MM.1S (cell line): ENCODE measurements at regions not wholly inside any gene's neighbourhood (a gene's known extent, or its start where the extent isn't known, plus 50 kb on each side); places are given as distances from the start of the nearest gene placed in this dataset.

Experiments used
- DNase-seq: peaks from one replicate; pipeline ENCODE4 v3.0.0-alpha.2; 2015
- H2AFZ ChIP-seq: fragments of 300-600 bp; sonication (generic); 2 replicates; pipeline ENCODE4 v1.6.0; 2016; ENCODE audit warnings: antibody characterized with exemption, low read length
- H3F3A ChIP-seq: fragments of 300-600 bp; sonication (generic); 2 replicates; pipeline ENCODE4 v1.6.1; 2016; ENCODE audit warnings: mild to moderate bottlenecking, antibody characterized with exemption, low read length, moderate library complexity, mixed read lengths; ENCODE audit not compliant: insufficient read depth
- H3K27ac ChIP-seq: fragments of 300-600 bp; sonication (generic); 2 replicates; pipeline ENCODE4 v1.5.1; 2016; ENCODE audit warnings: mild to moderate bottlenecking, low read length
- H3K27me3 ChIP-seq: fragments of 300-600 bp; sonication (generic); replicated peaks from 2 replicates; pipeline ENCODE4 v1.6.0; 2016; ENCODE audit warnings: low read length; ENCODE audit not compliant: insufficient read depth
- H3K36me3 ChIP-seq: fragments of 300-600 bp; sonication (generic); replicated peaks from 2 replicates; pipeline ENCODE4 v1.6.1; 2016; ENCODE audit warnings: mild to moderate bottlenecking, low read length, mixed read lengths; ENCODE audit not compliant: insufficient read depth
- H3K4me1 ChIP-seq: fragments of 300-600 bp; sonication (generic); 2 replicates; pipeline ENCODE4 v1.6.1; 2016; ENCODE audit warnings: low read length, mixed read lengths
- H3K4me2 ChIP-seq: fragments of 300-600 bp; sonication (generic); 2 replicates; pipeline ENCODE4 v1.6.0; 2016; ENCODE audit warnings: low read depth, low read length
- H3K4me3 ChIP-seq: fragments of 300-600 bp; sonication (generic); 2 replicates; pipeline ENCODE4 v1.5.1; 2016; ENCODE audit warnings: low read length, mixed read lengths
- H3K79me2 ChIP-seq: fragments of 300-600 bp; sonication (generic); 2 replicates; pipeline ENCODE4 v1.6.1; 2016; ENCODE audit warnings: mixed run types, low read length, mixed read lengths
- H3K9ac ChIP-seq: fragments of 300-600 bp; sonication (generic); 2 replicates; pipeline ENCODE4 v1.6.1; 2016; ENCODE audit warnings: low read length, mixed read lengths
- H3K9me2 ChIP-seq: fragments of 300-600 bp; sonication (generic); replicated peaks from 2 replicates; pipeline ENCODE4 v1.6.1; 2016; ENCODE audit warnings: mild to moderate bottlenecking, low read length, mixed read lengths; ENCODE audit not compliant: insufficient read depth
- H3K9me3 ChIP-seq: fragments of 300-600 bp; sonication (generic); replicated peaks from 2 replicates; pipeline ENCODE4 v1.6.1; 2016; ENCODE audit warnings: mild to moderate bottlenecking, low read length, mixed read lengths; ENCODE audit not compliant: insufficient read depth
- H4K20me1 ChIP-seq: fragments of 300-600 bp; sonication (generic); 2 replicates; pipeline ENCODE4 v1.6.1; 2016; ENCODE audit warnings: mild to moderate bottlenecking, low read length, moderate library complexity, mixed read lengths; ENCODE audit not compliant: insufficient read depth
- CTCF ChIP-seq: fragments of 300-600 bp; sonication (generic); IDR thresholded peaks from 2 replicates; pipeline ENCODE4 v1.5.1; 2016; ENCODE audit warnings: antibody characterized with exemption, low read length, mixed read lengths
- EZH2 ChIP-seq: fragments of 300-600 bp; sonication (generic); optimal IDR thresholded peaks from 2 replicates; pipeline ENCODE3; 2017; ENCODE audit warnings: low read depth, mild to moderate bottlenecking, antibody characterized with exemption, low read length, mixed read lengths
- EZH2phosphoT487 ChIP-seq: fragments of 300-600 bp; sonication (generic); IDR thresholded peaks from 2 replicates; pipeline ENCODE4 v1.6.1; 2018; ENCODE audit warnings: antibody characterized with exemption, low read length

- no peaks in the 10 kb centered on the region for H3F3A ChIP-seq
- no peak overlapping the region for H3K9ac ChIP-seq
- no peaks in the 10 kb centered on the region for H3K4me1 ChIP-seq
- no peak overlapping the region for H2AFZ ChIP-seq
- H3K27ac ChIP-seq, result no peak overlapping the region
- no peaks in the 10 kb centered on the region for H3K9me2 ChIP-seq
- H3K36me3 ChIP-seq, result no peaks in the 10 kb centered on the region
- H4K20me1 ChIP-seq, result no peaks in the 10 kb centered on the region
- H3K27me3 ChIP-seq, result no peaks in the 10 kb centered on the region
- DNase-seq, result no peak
- no peaks in the 10 kb centered on the region for H3K9me3 ChIP-seq
- no peak overlapping the region for H3K4me2 ChIP-seq
- H3K79me2 ChIP-seq, result no peaks in the 10 kb centered on the region
- no peak overlapping the region for H3K4me3 ChIP-seq
- TF ChIP-seq CTCF (no peak), EZH2 (no peak), EZH2phosphoT487 (no peak)
These were observed 146.6 kb upstream of the SLC24A2 start for GRCh38 chr9:19935422-19935821.

DNA sequence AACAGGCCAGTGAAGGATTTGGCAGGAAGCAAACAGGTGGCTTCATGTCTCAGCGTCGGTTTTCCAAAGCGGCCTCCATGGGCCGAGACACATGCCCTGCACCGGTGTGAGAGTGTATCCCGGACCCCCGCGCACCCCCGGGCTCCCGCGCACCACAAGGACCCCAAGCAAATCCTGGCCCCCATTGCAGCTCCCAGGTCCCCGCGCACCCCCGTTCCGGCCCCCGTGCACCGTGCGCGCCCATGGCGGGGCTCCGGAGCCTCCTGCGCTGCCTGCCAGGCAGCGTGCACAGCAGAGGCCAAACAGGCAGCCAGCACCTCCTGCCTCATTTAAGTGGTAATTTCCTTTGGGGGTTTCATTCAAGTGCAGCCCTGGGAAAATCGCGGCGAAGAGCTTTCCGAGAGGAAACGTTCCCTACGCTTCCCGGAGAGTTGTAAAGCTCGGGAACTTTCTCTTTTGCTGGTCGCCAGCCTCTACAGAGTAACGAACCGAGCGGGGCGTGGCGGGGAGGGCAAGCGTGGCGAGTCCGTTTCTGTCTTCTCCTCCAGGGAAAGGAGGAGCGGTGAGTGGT is 145.5 kb upstream of the SLC24A2 start:
- Histone ChIP-seq H3K9ac (no peak overlapping the region), H2AFZ (no peak overlapping the region), H3K4me1 (no peaks in the 10 kb centered on the region), H3K79me2 (no peaks in the 10 kb centered on the region), H3K27ac (no peak overlapping the region), H3F3A (no peaks in the 10 kb centered on the region), H3K9me3 (no peaks in the 10 kb centered on the region), H3K4me3 (peak overlapping the region; percentile 43; the same call in 1 of the 2 replicates), H3K4me2 (peak overlapping the region; percentile 16; the same call in 1 of the 2 replicates), H3K27me3 (no peaks in the 10 kb centered on the region), H3K9me2 (no peaks in the 10 kb centered on the region), H4K20me1 (no peaks in the 10 kb centered on the region), H3K36me3 (no peaks in the 10 kb centered on the region)
- TF ChIP-seq EZH2phosphoT487 (no peak), CTCF (no peak), EZH2 (no peak)
- DNase-seq, result no peak

- Histone ChIP-seq H3K9me3 (no peaks in the 10 kb centered on the region), H3K9ac (no peak overlapping the region), H3K9me2 (no peaks in the 10 kb centered on the region), H3K4me3 (no peak overlapping the region), H3K27me3 (no peaks in the 10 kb centered on the region), H2AFZ (no peak overlapping the region), H3F3A (no peaks in the 10 kb centered on the region), H4K20me1 (no peaks in the 10 kb centered on the region), H3K27ac (no peak overlapping the region), H3K36me3 (no peaks in the 10 kb centered on the region), H3K4me2 (no peak overlapping the region), H3K4me1 (no peaks in the 10 kb centered on the region), H3K79me2 (no peaks in the 10 kb centered on the region)
- DNase-seq, result no peak
- TF ChIP-seq CTCF (no peak), EZH2phosphoT487 (no peak), EZH2 (no peak)
These were observed 142.5 kb upstream of the SLC24A2 start for GRCh38 chr9:19931098-19931890.
